ENCODE measurements at regions not wholly inside any gene's neighbourhood (a gene's known extent, or its start where the extent isn't known, plus 50 kb on each side); places are given as distances from the start of the nearest gene placed in this dataset.
A peak's percentile ranks its signal among the peaks of the same experiment; 100 is the strongest.

DNA sequence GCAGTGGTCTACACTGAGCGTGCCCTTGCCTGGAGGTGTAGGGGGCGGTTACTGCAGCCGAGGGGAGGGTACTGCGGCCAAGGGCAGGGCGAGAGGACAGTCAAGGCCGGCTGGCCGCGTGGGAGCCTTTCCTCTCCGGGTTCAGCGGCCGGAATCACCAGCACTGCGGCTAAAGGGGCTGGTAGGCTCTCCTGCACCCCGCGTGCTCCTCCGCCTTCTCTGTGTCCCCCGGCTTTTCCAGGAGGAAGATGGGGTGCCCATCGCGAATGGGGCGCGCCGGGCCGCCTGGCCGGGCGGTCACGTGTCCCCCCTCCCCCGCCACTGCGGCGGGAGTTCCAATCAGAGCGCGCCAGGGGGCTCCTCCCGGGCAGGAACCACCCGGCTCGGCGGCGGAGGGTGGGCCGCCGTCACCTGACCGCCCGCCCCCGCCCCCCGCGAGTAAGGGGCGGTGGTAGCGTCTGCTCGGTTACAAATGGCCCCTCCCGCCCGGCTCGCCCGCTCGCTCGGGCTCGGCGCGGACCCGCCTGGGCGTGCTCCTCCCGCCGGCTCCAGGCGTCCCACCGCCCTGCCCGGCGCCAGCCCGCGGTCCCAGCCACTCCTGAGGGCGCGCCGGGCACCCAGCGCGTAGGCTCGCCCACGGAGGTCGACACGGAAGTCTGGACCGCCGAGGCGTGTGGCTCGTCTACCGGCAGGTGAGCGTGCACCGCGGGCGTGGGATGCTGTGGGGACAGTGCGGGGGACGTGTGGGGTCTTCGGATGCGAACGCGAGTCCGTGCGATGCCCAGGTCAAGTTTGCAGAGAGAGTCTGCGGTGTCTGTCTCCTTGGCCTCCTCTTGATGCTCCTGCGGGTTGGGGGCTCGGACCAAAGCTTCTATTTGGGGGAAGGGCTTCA lies 242.6 kb upstream of the TOPAZ1 start:
- Mint-ChIP-seq H3K36me3 (ENCODE audit: insufficient read depth in 2 of 2) (peaks cover 3% of the 10 kb centered on the region in 2 donors), H3K27ac (no peak overlapping the region), H3K4me1 (ENCODE audit: low read depth) (peaks cover 38% of the 10 kb centered on the region), H3K27me3 (ENCODE audit: low read depth) (peaks cover 90% of the 10 kb centered on the region), H3K4me3 (peak overlapping the region; percentile 81 to 94), H3K9me3 (no peaks in the 10 kb centered on the region)
- peak; percentile 6 to 21 for ATAC-seq (replicated peaks in 1 of 2)
- no peak for DNase-seq

GRCh38 chr3:43999728-44000319 lies 241.9 kb upstream of the TOPAZ1 start:
- no peak for DNase-seq
- H3K36me3 Mint-ChIP-seq (ENCODE audit: insufficient read depth in 2 of 2) = peaks cover 0 to 3% of the 10 kb centered on the region in 2 donors
- peaks cover 33% of the 10 kb centered on the region for H3K4me1 Mint-ChIP-seq (ENCODE audit: low read depth)
- no peaks in the 10 kb centered on the region for H3K9me3 Mint-ChIP-seq
- H3K4me3 Mint-ChIP-seq = peak overlapping the region; percentile 8 to 62
- no peak overlapping the region for H3K27ac Mint-ChIP-seq
- no peak for ATAC-seq (replicated peaks in 1 of 2)
- peaks cover 90% of the 10 kb centered on the region for H3K27me3 Mint-ChIP-seq (ENCODE audit: low read depth)

DNA sequence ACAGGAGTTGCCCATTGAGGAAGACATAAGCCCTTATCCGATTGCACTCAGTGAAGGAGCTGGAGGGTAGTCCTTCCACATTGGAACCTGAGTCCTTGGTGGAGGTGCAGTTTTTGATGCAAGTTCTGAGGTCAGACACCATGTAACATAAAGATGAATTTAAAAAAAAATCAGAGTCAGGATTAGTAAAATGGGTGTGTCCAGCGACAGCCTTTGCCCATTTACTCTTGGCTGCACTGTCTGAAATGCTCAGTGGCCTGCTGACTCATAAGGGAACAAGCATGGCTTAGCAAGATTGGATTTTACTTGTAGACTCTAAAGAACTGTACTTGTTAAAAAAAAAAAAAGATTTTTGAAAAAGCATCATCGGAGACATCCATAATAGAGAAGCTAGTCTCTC lies 241.1 kb upstream of the TOPAZ1 start:
- ATAC-seq (replicated peaks in 1 of 2) = no peak
- H3K4me3 Mint-ChIP-seq = no peak overlapping the region
- H3K9me3 Mint-ChIP-seq = no peaks in the 10 kb centered on the region
- no peak overlapping the region for H3K27ac Mint-ChIP-seq
- peaks cover 90% of the 10 kb centered on the region for H3K27me3 Mint-ChIP-seq (ENCODE audit: low read depth)
- DNase-seq = no peak
- peaks cover 0 to 3% of the 10 kb centered on the region in 2 donors for H3K36me3 Mint-ChIP-seq (ENCODE audit: insufficient read depth in 2 of 2)
- peaks cover 31% of the 10 kb centered on the region for H3K4me1 Mint-ChIP-seq (ENCODE audit: low read depth)

DNA sequence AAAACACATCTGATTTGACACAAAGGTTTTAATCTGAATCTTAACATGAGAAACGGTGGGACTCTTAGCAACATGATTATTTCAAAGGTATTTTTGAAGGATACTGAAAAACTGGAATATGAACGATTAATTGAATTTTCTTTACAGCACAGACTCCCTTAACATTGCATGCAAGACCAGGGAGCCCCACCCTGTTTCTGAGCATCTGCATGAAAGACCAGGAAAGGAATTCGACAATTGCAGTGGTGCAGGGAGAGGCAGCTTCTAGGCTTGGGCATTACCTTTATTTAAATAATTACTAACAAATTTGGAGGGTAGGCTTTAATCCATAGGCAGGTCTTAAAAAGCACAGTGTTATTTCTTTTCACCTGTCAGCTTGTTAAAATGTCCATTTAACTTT lies 240.6 kb upstream of the TOPAZ1 start:
- no peak for ATAC-seq (replicated peaks in 1 of 2)
- peaks cover 85% of the 10 kb centered on the region for H3K27me3 Mint-ChIP-seq (ENCODE audit: low read depth)
- no peaks in the 10 kb centered on the region for H3K36me3 Mint-ChIP-seq (ENCODE audit: insufficient read depth in 2 of 2)
- no peak overlapping the region for H3K4me3 Mint-ChIP-seq
- no peak overlapping the region for H3K27ac Mint-ChIP-seq
- H3K4me1 Mint-ChIP-seq (ENCODE audit: low read depth) = peaks cover 27% of the 10 kb centered on the region
- DNase-seq = no peak
- H3K9me3 Mint-ChIP-seq = no peaks in the 10 kb centered on the region

GRCh38 chr3:44003801-44004200 lies 237.9 kb upstream of the TOPAZ1 start:
- no peaks in the 10 kb centered on the region for H3K36me3 Mint-ChIP-seq (ENCODE audit: insufficient read depth in 2 of 2)
- ATAC-seq (replicated peaks in 1 of 2) = no peak
- H3K27me3 Mint-ChIP-seq (ENCODE audit: low read depth) = peaks cover 68% of the 10 kb centered on the region
- no peak for DNase-seq
- no peak overlapping the region for H3K27ac Mint-ChIP-seq
- H3K4me1 Mint-ChIP-seq (ENCODE audit: low read depth) = no peaks in the 10 kb centered on the region
- H3K4me3 Mint-ChIP-seq = no peak overlapping the region
- H3K9me3 Mint-ChIP-seq = no peaks in the 10 kb centered on the region

DNA sequence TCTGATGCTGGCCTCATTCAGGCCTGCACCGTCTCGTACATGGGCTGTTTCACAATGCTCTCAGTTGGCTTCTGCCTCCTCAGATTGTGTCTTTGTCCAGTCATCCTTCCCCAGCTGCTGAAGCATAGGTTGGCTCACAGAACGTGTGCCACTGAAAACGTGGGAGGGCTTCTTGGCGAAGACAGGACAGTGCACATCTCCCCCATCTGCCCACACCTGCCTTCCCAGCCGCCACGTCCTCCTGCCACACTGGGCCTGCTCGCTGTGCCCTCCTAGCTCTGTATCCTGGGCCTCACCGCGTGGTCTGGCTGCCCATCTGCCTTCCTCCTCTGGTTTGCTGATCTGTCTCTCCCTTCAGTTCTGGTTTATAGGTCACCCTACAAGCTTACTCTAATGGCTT lies 230.0 kb upstream of the TOPAZ1 start:
- Mint-ChIP-seq H3K4me3 (no peak overlapping the region), H3K27me3 (ENCODE audit: low read depth) (peaks cover 32% of the 10 kb centered on the region), H3K9me3 (no peaks in the 10 kb centered on the region), H3K4me1 (ENCODE audit: low read depth) (no peaks in the 10 kb centered on the region), H3K36me3 (ENCODE audit: insufficient read depth in 2 of 2) (no peaks in the 10 kb centered on the region), H3K27ac (no peak overlapping the region)
- DNase-seq = no peak
- ATAC-seq (replicated peaks in 1 of 2) = no peak

GRCh38 chr3:44012160-44012899 lies 229.4 kb upstream of the TOPAZ1 start:
- H3K9me3 Mint-ChIP-seq = no peaks in the 10 kb centered on the region

DNA sequence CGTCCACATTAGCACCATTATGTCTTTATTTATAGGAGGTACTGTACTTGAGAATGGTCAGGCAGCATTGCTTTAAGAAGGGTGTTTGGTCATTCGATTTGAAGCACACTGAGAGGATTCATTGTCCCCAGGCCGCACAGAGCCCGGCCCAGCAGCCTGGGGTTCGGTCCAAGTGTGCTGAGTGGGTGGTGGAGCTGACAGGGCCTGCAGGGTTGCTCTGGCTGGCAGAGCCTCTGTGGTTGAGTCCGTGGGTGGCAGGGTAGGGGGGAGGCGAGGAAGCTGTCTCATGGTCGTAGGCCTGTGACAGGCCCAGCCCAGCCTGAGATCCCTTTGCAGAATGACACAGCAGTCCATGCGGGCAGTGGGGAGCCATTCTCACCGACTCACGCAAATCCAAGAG lies 227.7 kb upstream of the TOPAZ1 start:
- Mint-ChIP-seq H3K4me1 (ENCODE audit: low read depth) (no peaks in the 10 kb centered on the region), H3K36me3 (ENCODE audit: insufficient read depth in 2 of 2) (no peaks in the 10 kb centered on the region), H3K4me3 (no peak overlapping the region), H3K9me3 (no peaks in the 10 kb centered on the region), H3K27ac (no peak overlapping the region), H3K27me3 (ENCODE audit: low read depth) (peaks cover 26% of the 10 kb centered on the region)
- DNase-seq (no peak), ATAC-seq (replicated peaks in 1 of 2) (no peak)

More at GRCh38 chr3:44012160-44012899, 229.4 kb upstream of the TOPAZ1 start:
- Mint-ChIP-seq H3K36me3 (ENCODE audit: insufficient read depth in 2 of 2) (no peaks in the 10 kb centered on the region), H3K27me3 (ENCODE audit: low read depth) (peaks cover 32% of the 10 kb centered on the region), H3K27ac (no peak overlapping the region), H3K4me1 (ENCODE audit: low read depth) (no peaks in the 10 kb centered on the region), H3K4me3 (no peak overlapping the region)
- no peak for ATAC-seq (replicated peaks in 1 of 2)
- no peak for DNase-seq

- no peak for DNase-seq
- no peaks in the 10 kb centered on the region for H3K36me3 Mint-ChIP-seq (ENCODE audit: insufficient read depth in 2 of 2)
- H3K27me3 Mint-ChIP-seq (ENCODE audit: low read depth) = peaks cover 26% of the 10 kb centered on the region
- no peaks in the 10 kb centered on the region for H3K4me1 Mint-ChIP-seq (ENCODE audit: low read depth)
- no peak for ATAC-seq (replicated peaks in 1 of 2)
- no peak overlapping the region for H3K4me3 Mint-ChIP-seq
- H3K9me3 Mint-ChIP-seq = no peaks in the 10 kb centered on the region
- no peak overlapping the region for H3K27ac Mint-ChIP-seq
Measured at GRCh38 chr3:44015170-44015569, 226.5 kb upstream of the TOPAZ1 start.

- Mint-ChIP-seq H3K9me3 (no peaks in the 10 kb centered on the region), H3K36me3 (ENCODE audit: insufficient read depth in 2 of 2) (no peaks in the 10 kb centered on the region), H3K27ac (no peak overlapping the region), H3K27me3 (ENCODE audit: low read depth) (peaks cover 33% of the 10 kb centered on the region), H3K4me1 (ENCODE audit: low read depth) (peaks cover 2% of the 10 kb centered on the region), H3K4me3 (no peak overlapping the region)
- no peak for DNase-seq
- peak in 1 of 2 donors; percentile 36 for ATAC-seq (replicated peaks in 1 of 2)
Measured at GRCh38 chr3:44016818-44017217, 224.9 kb upstream of the TOPAZ1 start.

DNA sequence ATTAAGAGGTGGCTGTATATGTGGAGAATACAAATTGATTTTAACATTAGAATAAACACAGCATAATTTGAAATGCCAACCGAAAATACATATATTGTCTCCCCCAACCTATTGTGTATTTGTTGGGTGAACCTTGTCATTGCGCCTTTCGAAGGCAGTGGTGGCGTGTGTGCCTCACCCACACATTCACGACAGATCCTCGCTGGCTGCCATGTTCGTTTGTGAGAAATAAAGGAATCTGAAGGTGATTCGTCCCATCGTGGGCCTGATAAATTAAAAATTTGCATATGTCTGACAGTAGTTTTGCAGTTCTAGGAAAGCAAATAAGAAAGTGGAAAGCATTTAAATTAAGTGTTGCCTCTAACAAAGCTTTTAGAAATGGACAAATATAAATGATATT lies 222.8 kb upstream of the TOPAZ1 start:
- DNase-seq (no peak), ATAC-seq (replicated peaks in 1 of 2) (no peak)
- Mint-ChIP-seq H3K27me3 (ENCODE audit: low read depth) (peaks cover 45% of the 10 kb centered on the region), H3K36me3 (ENCODE audit: insufficient read depth in 2 of 2) (no peaks in the 10 kb centered on the region), H3K9me3 (no peaks in the 10 kb centered on the region), H3K4me1 (ENCODE audit: low read depth) (peaks cover 10% of the 10 kb centered on the region), H3K27ac (no peak overlapping the region), H3K4me3 (no peak overlapping the region)

- H3K36me3 Mint-ChIP-seq (ENCODE audit: insufficient read depth in 2 of 2) = no peaks in the 10 kb centered on the region
- ATAC-seq (replicated peaks in 1 of 2) (no peak), DNase-seq (no peak)
- no peaks in the 10 kb centered on the region for H3K9me3 Mint-ChIP-seq
- peaks cover 10% of the 10 kb centered on the region for H3K4me1 Mint-ChIP-seq (ENCODE audit: low read depth)
- no peak overlapping the region for H3K27ac Mint-ChIP-seq
- peaks cover 52% of the 10 kb centered on the region for H3K27me3 Mint-ChIP-seq (ENCODE audit: low read depth)
- H3K4me3 Mint-ChIP-seq = no peak overlapping the region
Measured at GRCh38 chr3:44019736-44020135, 221.9 kb upstream of the TOPAZ1 start.

GRCh38 chr3:44020143-44020542 lies 221.5 kb upstream of the TOPAZ1 start:
- Mint-ChIP-seq H3K27me3 (ENCODE audit: low read depth) (peaks cover 56% of the 10 kb centered on the region), H3K36me3 (ENCODE audit: insufficient read depth in 2 of 2) (no peaks in the 10 kb centered on the region), H3K4me3 (no peak overlapping the region), H3K4me1 (ENCODE audit: low read depth) (peaks cover 10% of the 10 kb centered on the region), H3K27ac (no peak overlapping the region), H3K9me3 (no peaks in the 10 kb centered on the region)
- DNase-seq (no peak), ATAC-seq (replicated peaks in 1 of 2) (no peak)

Data from activated T-cell treated with anti-CD3 and anti-CD28 coated beads, Interleukin-2, amount 50 U/mL, for 72 hours (primary cell).